RKO (cell line): ENCODE measurements at regions not wholly inside any gene's neighbourhood (a gene's known extent, or its start where the extent isn't known, plus 50 kb on each side); places are given as distances from the start of the nearest gene placed in this dataset.
A peak's percentile ranks its signal among the peaks of the same experiment; 100 is the strongest.

Experiments used
- DNase-seq: peaks from one replicate; pipeline ENCODE4 v3.0.0-alpha.2; 2016; ENCODE audit warnings: low spot score

DNA sequence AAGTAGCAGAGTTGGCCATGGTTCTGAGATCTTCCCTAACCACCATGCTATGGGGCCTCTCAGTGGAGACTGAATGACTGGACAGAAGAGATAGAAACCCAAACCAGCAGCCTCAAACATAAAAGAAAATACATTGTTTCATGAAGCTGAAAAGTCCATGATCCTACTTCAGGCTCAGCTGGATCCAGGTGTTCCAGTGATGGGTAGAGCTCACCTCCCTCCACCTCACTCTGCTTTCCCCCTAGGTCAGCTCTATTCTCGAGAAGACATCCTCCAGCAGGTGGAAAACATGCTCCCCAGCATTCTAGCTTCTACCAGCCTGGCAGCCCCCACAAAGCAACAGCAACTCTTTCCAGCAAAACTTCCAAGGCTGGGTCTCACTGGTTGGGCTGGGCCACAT, 132.1 kb downstream of the OAT start:
- DNase-seq = no peak

DNA sequence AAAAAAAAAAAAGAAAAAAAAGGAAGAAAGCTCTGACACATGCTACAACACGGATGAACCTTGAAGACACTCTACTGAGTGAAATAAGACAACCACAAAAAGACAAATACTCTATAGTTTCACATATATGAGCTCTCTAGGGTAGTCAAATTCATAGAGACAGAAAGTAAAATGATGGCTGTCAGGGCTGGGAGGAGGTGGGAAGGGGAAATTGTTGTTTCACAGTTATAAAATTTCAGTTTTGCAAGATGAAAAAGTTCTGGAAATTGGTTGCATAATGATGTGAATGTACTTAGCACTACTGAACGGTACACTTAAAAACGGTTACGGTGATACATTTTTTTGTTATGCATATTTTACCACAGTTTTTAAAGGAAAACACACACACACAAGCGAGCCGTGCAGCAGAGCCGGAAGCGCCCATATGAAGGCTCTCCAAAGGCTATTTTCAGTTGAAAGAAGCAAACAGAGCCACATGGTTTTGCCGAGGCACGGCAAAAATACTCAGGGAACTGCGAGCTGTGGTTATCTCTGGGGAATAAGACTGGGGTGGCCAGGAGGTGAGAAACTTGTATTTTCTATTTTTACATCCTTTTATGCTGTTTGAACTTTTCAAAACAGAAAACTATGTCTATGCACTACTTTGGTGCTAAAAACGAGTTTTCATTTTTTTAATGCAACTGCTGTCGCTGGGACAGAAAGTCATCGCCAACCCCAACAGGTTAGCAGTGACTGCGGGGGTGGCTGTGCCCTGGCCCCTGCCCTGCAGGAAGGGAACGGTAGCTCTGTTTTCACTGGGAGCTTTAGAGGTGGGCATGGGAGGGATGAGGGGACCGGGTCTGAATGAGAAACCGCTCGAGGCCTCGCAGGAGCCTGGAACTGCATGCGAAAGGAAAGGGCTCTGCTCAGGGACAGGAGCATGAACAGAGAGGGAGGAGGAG, 132.9 kb downstream of the OAT start:
- no peak for DNase-seq

DNA sequence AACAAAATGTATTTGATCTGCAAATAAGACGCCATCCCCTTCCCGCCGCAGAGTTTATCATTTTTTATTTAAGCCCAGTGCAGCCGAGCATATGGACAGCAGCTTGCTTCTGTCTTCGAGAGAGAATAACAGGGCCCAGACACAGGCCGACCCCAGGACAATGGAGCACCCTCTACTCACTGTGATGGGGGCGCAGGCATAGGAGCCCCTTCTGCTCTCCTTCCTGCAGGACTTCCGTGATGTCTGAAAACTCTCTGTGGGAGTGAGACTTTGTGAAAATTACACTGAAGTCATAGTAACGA, 134.8 kb downstream of the OAT start:
- no peak for DNase-seq

DNA sequence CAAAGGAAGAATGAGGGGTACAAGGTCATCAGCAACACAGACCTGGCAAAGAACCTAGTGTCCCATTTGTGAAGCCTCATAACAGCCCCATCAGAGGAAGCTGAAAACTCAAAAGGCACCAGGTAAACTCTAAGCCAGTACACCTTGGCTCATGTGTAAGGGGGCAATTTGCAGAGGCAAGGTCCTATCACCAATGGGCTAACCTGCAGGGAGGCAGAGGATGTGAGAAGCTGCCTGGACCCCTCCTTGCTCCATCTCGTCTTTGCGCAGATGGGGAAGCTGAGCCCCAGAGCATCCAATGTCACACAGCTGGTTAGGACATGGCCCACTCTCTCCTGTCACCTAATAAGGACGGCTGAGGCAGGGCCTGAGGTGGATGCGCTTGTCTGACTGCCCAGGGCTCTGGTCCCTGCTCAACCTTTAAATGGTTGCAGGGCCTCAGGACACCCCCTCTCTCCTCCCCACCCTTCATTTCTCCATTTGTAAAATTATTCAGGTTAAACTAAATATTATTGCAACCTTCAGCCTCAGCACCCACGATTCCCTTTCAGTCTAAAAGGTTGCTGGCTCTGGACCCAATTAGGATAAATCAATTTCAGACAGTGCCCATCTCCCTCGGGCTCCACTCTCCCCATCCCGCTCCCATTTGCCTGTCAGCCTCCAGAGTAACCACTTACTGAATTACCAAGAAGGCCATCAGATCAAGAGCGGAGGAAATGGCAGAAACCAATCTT, 135.3 kb downstream of the OAT start:
- DNase-seq = no peak

DNA sequence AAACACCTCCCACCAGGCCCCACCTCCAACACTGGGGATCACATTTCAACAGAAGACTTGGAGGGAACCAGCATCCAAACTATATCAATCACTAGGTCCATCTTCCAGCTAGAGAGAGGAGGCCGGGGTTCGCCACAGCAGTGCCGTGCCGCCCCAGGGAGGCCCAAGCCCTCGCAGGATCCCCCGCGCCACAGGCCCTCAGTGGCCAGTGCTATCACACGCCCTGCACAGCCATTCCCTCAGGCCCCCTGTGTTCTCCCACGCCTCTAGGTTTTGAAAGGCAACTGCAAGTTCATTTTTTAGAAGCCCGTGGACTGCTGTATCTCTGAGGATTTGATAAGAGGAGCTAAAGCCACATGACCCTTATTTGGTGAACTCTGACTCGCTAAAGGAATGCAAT, 136.4 kb downstream of the OAT start:
- no peak for DNase-seq

DNA sequence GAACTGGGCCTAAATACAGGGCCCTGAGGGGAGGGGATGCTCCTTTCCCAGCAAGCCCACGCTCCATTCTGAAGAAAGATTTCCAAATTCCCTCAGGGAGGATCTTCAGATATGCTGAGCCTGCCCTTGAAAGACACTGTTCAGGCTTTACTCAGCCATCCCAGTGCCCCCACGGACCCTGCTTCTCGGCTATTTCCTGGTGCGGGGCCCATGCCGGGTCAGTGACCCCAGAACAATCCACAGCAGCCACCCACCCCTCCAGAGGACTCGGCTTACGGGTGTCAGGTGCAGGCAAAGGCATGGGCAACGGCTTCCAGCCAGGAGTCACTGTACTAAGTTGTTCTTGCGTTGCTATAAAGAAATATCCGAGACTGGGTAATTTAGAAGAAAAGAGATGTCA, 137.1 kb downstream of the OAT start:
- no peak for DNase-seq

DNA sequence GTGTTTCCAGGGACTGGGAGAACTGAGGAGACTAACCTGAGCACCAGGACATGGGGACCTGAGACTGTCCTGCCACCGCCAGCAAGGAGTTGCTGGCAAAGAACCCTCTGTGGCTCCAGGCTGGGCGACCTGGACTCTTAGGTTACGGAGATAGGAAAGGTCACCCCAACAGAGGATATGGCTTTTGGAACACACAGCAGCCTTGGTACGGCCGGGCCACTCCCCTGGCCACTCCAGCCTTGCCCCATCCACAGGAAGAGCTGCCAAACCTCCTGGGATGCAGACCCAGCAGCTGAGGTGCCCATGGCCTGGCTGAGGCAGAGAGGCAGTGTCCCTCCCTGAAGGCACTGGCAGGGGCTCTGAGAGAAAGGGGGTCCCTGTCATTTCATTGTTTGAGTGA, 137.8 kb downstream of the OAT start:
- DNase-seq = no peak

DNA sequence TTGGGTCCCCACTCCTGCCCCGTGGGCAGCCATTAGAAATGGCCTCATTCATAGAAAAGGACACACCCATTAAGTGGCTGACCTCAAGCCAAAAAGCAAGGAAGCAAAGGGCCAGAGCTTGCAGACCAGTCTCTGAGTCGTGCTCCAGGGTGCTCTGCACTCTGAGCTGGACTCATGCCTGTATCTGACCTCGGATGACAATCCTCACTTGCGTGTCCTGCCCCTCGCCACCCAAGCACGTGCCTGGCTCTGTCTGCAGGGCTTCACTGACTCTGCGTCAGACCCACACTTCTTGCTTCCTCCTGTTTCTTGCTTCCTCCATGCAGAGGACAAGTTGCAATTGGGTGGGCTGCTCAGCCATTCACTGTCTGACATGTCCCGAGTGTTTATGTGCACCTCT, 138.8 kb downstream of the OAT start:
- no peak for DNase-seq

DNA sequence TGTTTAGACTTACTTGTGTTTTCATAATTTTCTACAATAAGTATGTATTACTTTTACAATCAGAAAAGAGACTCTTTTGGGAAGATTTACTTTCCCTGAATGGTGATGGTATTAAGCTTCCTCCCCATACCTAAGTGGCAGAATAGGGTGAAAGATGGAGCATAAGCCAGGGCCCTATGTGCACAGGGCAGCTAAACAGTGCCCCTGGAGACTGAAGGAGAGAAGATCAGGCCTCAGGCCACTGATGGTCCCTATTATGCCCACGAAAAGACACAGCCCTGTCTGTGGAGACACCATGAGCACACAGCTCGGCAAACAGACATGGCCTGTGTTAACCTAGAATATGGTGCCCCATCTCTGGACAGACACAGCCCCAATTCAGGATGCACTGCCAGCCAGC, 139.4 kb downstream of the OAT start:
- peak; percentile 11 for DNase-seq

DNA sequence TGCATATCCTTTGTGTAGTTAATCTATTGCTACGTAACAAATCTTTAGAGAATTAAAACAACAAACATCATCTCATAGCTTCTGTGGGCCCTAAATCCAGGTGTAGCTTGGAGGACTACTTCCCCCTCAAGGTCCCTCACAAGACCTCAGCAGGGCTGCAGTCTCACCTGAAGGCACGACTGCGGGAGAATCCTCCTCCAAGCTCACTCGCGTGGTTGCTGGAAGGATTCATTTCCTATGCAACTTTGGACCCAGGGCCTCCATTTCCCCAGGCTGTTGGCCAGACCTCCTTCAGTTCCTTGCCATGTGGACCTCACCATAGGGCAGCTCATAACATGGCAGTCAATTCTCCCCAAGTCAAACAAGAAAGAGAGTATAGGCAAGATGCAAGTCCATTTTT, 140.4 kb downstream of the OAT start:
- no peak for DNase-seq

DNA sequence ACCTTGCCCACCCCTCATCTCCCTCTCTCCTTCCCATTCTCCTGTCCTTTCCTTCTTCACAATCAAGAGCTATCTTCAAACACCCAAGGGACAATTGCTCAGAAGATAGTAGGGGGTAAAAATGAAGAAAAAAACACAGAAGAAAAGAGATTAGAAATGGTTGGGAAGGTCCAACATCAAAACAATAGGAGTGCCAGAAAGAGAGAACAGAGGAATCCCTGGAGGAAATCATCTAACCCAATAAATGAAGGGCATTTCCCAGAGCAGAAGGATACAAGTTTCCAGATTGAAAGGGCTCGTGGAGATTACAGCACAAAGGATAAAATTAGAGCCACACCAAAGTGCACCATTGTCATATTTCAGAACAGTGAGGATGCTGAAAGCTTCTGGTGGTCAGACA, 145.6 kb downstream of the OAT start:
- no peak for DNase-seq

DNA sequence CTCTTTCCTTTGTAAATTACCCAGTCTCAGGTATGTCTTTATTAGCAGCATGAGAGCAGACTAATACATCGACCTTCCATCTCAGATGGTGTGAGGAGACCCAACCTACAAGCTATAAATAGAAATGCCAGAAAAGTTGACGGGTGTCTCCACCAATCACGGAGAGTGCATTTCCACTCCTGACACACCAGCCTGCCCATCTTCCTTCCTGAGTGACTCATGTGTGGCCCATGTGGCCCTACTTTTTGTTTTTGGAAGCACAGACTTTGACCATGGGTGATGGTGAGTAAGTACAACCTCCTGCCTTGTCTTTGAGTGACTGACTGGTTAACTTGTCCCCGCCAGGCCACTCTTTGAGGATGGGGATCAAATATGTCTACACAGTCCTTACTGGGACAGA, 147.0 kb downstream of the OAT start:
- DNase-seq = no peak

DNA sequence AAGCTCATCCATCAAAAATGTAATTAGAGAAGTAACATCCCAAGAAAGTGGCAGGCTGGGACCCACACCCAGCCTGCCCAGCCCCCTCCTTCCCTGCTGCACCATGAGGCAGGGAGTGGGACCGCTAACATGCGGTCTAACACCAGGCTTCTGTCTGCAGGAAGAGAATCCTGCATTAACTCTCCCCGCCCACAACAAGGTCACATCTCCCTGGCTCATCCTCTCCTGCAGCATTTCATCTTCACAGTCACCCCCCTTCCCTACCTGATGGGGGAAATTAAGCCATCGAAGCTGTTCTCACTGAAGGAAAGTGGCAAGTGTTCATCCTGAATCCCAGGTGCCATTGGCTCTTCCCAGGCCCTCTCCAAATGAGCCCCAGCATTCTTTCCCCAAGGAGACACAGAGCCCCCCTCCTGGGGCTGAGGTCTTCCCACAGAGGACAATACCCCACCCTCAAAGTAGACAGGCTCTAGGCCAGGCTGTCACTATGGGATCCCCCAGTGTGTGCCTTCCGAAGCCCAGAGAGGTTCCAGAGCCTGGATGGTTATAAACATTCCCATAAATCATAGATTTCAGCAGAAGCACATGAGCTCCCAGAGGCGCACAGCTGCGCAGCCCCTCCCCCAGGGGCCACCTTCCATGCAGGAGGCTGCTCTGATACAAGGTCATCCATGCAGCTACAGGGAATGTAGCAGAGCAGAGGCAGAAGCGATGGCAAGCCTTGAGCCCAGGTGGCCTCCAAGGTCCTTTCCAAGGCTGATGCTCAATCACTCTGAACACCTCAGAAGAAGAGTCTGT, 148.0 kb downstream of the OAT start:
- DNase-seq = no peak

DNA sequence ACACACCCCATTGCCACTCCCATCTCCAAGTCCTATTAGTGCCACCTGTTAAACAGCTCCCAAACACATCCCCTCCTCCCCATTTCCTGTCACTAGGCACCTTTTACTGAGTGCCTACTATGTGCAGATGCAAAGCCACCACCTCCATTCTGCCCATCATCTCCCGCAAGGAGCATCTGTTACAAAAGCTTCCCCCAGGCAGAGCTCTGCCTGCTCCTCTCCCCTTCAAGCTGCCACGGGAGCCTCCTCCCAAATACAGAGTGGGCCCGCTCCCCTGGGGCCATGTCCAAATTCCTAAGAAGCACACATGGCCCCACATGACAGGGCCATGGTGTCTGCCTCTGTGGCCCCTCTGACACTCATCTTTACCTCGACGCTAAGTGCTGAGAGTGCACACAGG, 149.7 kb downstream of the OAT start:
- DNase-seq = no peak

DNA sequence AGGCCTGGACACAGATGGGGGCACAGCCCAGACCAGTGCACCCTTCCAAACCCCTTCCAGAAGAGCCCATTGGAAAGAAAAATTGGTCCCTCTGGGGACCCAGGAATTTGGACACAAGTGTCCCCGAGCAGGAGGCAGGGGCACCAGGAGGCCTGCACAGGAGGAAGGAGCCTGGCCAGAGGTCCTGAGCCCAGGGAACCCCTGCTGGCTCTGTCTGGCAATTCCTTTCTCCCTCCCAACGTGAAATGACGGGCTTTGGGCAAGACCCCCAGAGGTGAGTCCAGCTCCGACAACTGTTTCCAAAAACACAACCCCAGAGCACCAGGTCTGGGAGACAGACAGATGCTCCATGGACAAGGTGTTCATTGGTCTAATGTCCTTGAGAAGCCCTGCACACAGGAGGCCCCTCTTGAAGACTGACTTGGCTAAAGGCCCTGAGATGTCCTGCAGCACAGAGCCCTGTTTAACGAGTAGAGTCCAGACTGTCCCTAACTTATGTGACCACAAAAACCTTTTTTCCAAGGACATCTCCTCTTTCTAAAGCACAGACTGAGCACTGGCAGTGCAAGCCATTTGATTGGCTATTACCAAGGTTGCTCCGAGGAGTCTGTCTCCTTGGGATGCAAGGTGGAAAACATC, 150.7 kb downstream of the OAT start:
- no peak for DNase-seq

DNA sequence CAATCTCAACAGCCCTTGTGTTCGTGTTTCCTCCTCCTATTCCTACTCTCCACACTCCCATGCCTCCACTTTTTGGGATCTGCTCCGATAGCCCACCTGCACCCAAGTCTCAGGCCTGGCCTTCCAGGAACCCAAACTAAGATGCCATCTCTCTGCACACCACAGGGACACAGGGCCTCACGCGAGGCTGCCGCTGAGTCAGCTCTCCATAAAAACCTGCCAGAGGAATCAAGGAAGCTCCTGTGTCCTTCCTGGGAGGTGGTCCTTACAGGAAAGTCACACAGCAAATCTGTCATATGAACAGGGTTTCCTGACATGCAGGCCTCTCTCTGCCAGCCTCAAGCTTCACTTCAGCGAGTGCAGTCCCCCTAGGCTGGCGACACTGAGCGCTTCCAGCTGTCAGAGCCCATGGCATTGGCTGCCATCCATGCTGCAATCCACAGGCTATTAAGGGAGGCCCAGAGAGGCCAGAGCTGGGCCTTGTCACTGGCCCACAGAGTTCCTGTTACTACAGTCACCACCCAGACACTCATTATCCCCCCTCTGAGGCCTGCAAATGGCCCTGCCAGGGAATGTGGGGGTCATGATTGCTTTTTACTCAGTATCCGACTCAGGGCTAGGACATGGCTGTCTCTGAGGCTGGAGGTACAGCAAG, 151.4 kb downstream of the OAT start:
- DNase-seq = no peak

DNA sequence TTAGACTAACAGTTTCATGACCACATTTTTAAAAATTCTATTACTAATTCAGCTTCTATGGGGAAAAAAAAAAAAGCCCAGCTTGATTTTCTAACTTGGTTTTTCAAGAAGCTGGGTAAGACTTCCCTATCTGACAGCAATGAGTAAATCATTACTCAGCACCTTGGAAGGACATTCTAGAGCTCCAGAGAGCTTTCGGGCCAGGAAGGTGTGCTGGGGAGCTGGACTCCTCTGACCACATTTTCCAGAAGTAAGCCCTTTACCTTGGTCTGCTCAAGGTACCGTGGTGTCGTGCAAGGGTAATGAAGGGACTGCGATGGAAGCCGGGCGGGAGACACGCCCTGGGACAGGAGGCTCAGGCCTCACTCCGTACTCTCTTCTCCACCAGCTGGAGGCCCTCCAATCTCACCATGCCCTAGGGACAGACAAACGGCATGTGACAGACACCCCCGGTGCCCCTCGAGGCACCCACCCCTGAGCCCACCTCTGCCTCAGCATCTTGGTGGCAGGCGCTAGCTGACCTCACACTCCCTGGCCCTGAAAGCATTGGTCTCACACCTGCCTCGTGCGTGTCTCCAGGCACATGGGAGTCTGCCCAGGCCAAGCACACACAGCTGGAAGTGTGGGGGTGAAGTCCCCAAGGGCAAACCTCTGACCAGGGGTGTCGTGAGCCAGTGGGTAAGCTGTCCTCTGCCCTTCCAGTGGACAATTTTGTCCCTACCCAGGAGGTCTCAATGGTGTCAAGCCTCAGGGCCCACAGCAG, 152.1 kb downstream of the OAT start:
- DNase-seq = no peak

DNA sequence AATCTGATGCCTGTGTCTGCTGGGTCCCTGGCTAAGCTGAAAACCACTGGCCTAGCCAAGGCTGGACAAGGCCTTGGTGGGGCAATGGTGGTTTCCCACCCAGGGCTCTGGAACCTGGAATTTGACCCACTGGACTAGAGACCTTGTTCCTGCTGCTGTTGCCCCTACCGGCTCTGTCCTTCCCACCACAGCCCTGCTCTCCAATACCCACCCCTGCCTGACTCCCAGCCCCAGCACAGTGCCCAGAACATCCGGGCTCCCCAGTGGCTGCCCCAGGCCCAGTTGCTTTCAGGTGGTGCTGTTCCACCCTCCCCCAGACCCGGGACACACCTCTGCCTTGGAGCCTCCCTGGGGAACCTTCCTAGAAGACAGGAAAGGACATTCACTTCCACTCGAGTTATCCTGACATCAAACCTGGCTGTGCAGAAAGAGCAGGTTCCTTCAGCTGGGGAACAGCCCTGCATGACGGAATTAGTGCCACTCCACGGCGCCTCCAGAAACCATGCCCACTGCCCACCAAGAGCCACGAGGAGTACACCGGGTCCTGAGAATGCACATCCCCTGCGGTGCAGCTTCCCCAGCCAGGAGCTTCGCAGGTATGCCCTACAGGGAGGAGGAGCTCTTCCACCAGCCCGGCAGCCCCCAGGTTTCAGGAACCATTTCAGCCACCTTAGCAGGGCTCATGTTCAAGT, 152.8 kb downstream of the OAT start:
- no peak for DNase-seq

DNA sequence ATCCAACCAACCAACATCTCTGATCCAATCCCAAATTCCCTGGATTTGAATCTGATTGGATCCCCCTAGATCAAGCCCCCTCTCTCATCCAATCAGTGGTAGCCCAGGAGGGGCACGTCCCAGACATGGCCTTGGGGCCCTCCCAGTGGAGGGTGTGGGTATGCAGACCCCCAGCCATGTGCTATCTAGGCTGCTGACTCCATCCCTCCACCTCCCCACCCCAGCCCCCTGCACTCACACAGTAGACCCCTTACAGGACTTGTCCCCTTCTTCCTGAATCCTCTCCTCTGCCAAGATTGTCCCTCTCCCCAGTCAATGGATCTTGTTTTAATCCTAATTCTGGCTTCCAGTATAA, 153.4 kb downstream of the OAT start:
- DNase-seq = no peak

DNA sequence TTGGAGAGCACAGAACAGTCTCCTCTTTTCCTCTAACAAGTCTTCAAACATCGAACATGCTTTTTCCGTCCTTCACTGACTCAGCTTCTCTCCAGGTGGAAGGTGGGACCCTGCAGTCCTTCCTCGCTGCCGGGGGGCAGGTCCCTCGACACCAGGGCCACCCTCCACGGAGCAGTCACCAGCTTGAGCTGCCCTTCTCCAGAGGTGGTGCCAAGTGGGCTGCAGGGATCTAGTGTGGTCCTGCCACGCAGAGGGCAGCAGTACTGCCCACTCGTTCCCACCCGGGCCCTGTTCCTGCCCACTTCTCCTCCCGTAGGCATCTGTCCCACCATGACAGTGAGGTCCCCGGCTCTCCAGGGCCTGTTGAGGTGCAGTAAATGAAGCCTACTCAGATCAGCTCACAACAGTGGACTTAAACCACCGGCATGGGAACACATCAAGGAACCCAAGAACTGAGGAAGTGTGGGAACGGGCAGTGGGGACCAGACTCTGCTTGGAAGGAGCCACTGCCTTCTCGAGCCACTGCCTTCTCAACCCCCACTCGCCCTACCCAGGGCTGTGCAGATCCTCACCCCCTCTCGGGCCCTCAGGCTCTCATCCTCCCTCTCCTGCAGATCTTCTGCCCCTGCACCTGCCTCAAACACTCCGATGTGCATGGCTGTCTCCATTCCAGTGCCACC, 153.9 kb downstream of the OAT start:
- no peak for DNase-seq
